MM.1S (cell line): ENCODE measurements at regions not wholly inside any gene's neighbourhood (a gene's known extent, or its start where the extent isn't known, plus 50 kb on each side); places are given as distances from the start of the nearest gene placed in this dataset.

ENCODE experiments used
- CTCF ChIP-seq: fragments of 300-600 bp; sonication (generic); IDR thresholded peaks from 2 replicates; pipeline ENCODE4 v1.5.1; 2016; ENCODE audit warnings: antibody characterized with exemption, low read length, mixed read lengths
- EZH2phosphoT487 ChIP-seq: fragments of 300-600 bp; sonication (generic); IDR thresholded peaks from 2 replicates; pipeline ENCODE4 v1.6.1; 2018; ENCODE audit warnings: antibody characterized with exemption, low read length

- TF ChIP-seq CTCF, result no peak
- TF ChIP-seq EZH2phosphoT487, result no peak
Measured at GRCh38 chr5:161001604-161002003, 149.6 kb upstream of the ATP10B start.
